ENCODE measurements at regions not wholly inside any gene's neighbourhood (a gene's known extent, or its start where the extent isn't known, plus 50 kb on each side); places are given as distances from the start of the nearest gene placed in this dataset.

DNA sequence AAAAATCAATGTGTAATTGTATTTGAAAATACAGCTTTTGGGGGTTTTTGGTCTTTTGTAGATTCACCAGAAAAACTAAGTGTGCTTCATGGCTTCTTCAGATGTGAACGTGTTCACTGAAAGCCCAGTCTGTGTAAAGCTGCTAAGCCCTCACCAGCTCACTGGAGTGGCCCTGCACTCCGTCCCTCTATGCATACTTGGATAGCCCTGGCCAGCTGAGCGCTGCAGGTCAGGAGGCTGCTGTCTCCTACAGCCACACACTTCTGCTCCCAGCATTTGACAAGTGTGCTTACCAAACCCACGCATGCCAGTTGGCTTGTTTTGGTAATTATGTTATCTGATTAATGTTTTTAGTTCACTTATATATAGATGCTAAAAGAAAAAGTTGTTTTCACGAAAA, 163.5 kb downstream of the TLR5 start:
- no peak for ATAC-seq
- TF ChIP-seq ESRRG (CRISPR knock-in tag; IDR thresholded peaks at IDR 0.05) = no peak
- no peak for TF ChIP-seq TCF4 (CRISPR knock-in tag; IDR thresholded peaks at IDR 0.05; ENCODE audit: borderline replicate concordance)
- no peak for TF ChIP-seq ARNTL (CRISPR knock-in tag; IDR thresholded peaks at IDR 0.05; ENCODE audit: borderline replicate concordance, low read depth)
- TF ChIP-seq, protein P1, sequence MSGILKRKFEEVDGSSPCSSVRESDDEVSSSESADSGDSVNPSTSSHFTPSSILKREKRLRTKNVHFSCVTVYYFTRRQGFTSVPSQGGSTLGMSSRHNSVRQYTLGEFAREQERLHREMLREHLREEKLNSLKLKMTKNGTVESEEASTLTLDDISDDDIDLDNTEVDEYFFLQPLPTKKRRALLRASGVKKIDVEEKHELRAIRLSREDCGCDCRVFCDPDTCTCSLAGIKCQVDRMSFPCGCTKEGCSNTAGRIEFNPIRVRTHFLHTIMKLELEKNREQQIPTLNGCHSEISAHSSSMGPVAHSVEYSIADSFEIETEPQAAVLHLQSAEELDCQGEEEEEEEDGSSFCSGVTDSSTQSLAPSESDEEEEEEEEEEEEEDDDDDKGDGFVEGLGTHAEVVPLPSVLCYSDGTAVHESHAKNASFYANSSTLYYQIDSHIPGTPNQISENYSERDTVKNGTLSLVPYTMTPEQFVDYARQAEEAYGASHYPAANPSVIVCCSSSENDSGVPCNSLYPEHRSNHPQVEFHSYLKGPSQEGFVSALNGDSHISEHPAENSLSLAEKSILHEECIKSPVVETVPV (CRISPR knock-in tag; IDR thresholded peaks at IDR 0.05) = no peak
- TF ChIP-seq CSDC2 (CRISPR knock-in tag; IDR thresholded peaks at IDR 0.05) = no peak

DNA sequence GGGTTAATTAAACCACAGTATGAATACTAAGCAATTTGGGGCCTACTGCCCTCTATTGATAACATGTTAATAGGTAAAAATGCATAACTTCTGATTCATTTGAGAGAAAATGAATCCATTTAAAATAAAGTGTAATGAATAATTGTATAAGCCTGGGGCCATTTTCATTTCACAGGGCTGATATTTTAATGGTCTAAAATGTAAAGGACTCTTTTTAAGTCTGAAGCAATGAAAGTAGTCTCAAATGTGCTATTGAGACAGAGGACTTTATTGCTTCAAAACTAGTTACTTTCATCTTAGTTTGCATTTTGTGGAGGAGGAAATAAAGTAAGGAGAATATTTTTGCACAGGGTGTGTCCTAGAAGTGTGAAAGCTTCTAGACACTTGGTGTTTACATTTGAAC, 155.4 kb downstream of the TLR5 start:
- ATAC-seq = no peak
- TF ChIP-seq, protein P2, sequence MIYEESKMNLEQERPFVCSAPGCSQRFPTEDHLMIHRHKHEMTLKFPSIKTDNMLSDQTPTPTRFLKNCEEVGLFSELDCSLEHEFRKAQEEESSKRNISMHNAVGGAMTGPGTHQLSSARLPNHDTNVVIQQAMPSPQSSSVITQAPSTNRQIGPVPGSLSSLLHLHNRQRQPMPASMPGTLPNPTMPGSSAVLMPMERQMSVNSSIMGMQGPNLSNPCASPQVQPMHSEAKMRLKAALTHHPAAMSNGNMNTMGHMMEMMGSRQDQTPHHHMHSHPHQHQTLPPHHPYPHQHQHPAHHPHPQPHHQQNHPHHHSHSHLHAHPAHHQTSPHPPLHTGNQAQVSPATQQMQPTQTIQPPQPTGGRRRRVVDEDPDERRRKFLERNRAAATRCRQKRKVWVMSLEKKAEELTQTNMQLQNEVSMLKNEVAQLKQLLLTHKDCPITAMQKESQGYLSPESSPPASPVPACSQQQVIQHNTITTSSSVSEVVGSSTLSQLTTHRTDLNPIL (CRISPR knock-in tag; IDR thresholded peaks at IDR 0.05; ENCODE audit: low read depth) = no peak
- no peak for TF ChIP-seq ESRRG (CRISPR knock-in tag; IDR thresholded peaks at IDR 0.05)
- TF ChIP-seq PPARA (CRISPR knock-in tag; IDR thresholded peaks at IDR 0.05; ENCODE audit: borderline replicate concordance) = no peak
- no peak for TF ChIP-seq CSDC2 (CRISPR knock-in tag; IDR thresholded peaks at IDR 0.05)
- no peak for TF ChIP-seq ZNF8 (CRISPR knock-in tag; IDR thresholded peaks at IDR 0.05)
- TF ChIP-seq, protein P3, sequence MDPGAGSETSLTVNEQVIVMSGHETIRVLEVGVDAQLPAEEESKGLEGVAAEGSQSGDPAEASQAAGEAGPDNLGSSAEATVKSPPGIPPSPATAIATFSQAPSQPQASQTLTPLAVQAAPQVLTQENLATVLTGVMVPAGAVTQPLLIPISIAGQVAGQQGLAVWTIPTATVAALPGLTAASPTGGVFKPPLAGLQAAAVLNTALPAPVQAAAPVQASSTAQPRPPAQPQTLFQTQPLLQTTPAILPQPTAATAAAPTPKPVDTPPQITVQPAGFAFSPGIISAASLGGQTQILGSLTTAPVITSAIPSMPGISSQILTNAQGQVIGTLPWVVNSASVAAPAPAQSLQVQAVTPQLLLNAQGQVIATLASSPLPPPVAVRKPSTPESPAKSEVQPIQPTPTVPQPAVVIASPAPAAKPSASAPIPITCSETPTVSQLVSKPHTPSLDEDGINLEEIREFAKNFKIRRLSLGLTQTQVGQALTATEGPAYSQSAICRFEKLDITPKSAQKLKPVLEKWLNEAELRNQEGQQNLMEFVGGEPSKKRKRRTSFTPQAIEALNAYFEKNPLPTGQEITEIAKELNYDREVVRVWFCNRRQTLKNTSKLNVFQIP (CRISPR knock-in tag; IDR thresholded peaks at IDR 0.05; ENCODE audit: borderline replicate concordance, low read depth) = no peak

DNA sequence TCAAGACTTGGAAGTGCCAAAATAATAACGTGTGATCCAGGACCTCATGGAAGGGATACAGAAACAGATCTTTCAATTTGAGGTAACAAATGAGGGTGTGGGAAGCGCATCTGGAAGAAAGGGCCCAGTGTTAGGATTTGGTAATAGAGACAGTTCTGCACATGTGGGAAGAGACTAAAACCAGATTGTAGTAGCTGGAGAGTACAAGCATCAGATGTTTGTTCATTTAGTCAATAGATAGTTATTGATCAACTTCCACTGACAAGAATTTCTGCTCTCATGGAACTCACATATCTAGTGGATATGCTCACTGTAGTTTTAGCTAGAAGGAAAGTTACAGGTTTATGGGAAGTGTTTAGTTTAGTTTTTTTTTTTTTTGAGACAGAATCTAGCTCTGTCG, 153.6 kb downstream of the TLR5 start:
- ATAC-seq = no peak
- TF ChIP-seq PPARA (CRISPR knock-in tag; IDR thresholded peaks at IDR 0.05; ENCODE audit: borderline replicate concordance) (no peak), ARNTL (CRISPR knock-in tag; IDR thresholded peaks at IDR 0.05; ENCODE audit: borderline replicate concordance, low read depth) (no peak), TOX (CRISPR knock-in tag; IDR thresholded peaks at IDR 0.05; ENCODE audit: borderline replicate concordance) (no peak), CSDC2 (CRISPR knock-in tag; IDR thresholded peaks at IDR 0.05) (no peak)
- TF ChIP-seq, protein P4, sequence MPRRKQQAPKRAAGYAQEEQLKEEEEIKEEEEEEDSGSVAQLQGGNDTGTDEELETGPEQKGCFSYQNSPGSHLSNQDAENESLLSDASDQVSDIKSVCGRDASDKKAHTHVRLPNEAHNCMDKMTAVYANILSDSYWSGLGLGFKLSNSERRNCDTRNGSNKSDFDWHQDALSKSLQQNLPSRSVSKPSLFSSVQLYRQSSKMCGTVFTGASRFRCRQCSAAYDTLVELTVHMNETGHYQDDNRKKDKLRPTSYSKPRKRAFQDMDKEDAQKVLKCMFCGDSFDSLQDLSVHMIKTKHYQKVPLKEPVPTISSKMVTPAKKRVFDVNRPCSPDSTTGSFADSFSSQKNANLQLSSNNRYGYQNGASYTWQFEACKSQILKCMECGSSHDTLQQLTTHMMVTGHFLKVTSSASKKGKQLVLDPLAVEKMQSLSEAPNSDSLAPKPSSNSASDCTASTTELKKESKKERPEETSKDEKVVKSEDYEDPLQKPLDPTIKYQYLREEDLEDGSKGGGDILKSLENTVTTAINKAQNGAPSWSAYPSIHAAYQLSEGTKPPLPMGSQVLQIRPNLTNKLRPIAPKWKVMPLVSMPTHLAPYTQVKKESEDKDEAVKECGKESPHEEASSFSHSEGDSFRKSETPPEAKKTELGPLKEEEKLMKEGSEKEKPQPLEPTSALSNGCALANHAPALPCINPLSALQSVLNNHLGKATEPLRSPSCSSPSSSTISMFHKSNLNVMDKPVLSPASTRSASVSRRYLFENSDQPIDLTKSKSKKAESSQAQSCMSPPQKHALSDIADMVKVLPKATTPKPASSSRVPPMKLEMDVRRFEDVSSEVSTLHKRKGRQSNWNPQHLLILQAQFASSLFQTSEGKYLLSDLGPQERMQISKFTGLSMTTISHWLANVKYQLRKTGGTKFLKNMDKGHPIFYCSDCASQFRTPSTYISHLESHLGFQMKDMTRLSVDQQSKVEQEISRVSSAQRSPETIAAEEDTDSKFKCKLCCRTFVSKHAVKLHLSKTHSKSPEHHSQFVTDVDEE (CRISPR knock-in tag; IDR thresholded peaks at IDR 0.05) = no peak

DNA sequence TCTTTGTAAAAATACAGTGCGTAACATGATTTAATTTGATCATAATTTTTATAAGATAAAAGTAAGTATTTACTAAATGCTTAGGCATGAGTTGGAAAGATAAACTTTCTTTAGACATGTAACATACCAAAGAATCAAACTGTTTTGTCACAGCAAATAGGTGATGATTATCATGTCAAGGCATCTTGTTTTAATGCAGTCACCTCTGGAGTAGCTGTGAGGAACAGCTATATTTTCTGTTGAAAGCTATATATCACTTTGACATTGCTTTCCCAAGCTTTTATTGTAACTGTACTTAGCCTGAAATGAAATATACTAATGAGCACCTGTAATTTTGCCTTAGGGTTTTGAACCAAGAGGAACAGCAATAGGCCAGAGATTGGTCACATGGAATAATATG, 151.9 kb downstream of the TLR5 start:
- TF ChIP-seq, protein P1 (CRISPR knock-in tag; IDR thresholded peaks at IDR 0.05) = no peak
- TF ChIP-seq ZNF565 (CRISPR knock-in tag; conservative IDR thresholded peaks at IDR 0.05; ENCODE audit: low read depth) = no peak
- no peak for TF ChIP-seq ARNTL (CRISPR knock-in tag; IDR thresholded peaks at IDR 0.05; ENCODE audit: borderline replicate concordance, low read depth)
- TF ChIP-seq, protein P2 (CRISPR knock-in tag; IDR thresholded peaks at IDR 0.05; ENCODE audit: low read depth) = no peak
- TF ChIP-seq OSR1 (CRISPR knock-in tag; IDR thresholded peaks at IDR 0.05) = no peak
- TF ChIP-seq ZNF8 (CRISPR knock-in tag; IDR thresholded peaks at IDR 0.05) = no peak
- TF ChIP-seq ESRRG (CRISPR knock-in tag; IDR thresholded peaks at IDR 0.05) = no peak
- no peak for TF ChIP-seq ZFP3 (CRISPR knock-in tag; IDR thresholded peaks at IDR 0.05)
- no peak for TF ChIP-seq SNAI2 (CRISPR knock-in tag; IDR thresholded peaks at IDR 0.05)
- no peak for TF ChIP-seq TCF4 (CRISPR knock-in tag; IDR thresholded peaks at IDR 0.05; ENCODE audit: borderline replicate concordance)
- ATAC-seq = no peak
